GM20000 (cell line): ENCODE measurements at regions not wholly inside any gene's neighbourhood (a gene's known extent, or its start where the extent isn't known, plus 50 kb on each side); places are given as distances from the start of the nearest gene placed in this dataset.
"Not testable (repeated sequence)": the region's sequence is repeated elsewhere in the genome, so short reads cannot be mapped to it uniquely, and the experiment has no call there.

Experiments used
- DNase-seq: peaks from one replicate; pipeline ENCODE4 v3.0.0; 2012; ENCODE audit warnings: low spot score
- TF ChIP-seq, protein P1 (sequence below): IDR thresholded peaks from 2 replicates; pipeline ENCODE4 v1.5.1; 2012; ENCODE audit warnings: mild to moderate bottlenecking, control low read depth; ENCODE audit errors: extremely low read depth, missing control alignments

DNA sequence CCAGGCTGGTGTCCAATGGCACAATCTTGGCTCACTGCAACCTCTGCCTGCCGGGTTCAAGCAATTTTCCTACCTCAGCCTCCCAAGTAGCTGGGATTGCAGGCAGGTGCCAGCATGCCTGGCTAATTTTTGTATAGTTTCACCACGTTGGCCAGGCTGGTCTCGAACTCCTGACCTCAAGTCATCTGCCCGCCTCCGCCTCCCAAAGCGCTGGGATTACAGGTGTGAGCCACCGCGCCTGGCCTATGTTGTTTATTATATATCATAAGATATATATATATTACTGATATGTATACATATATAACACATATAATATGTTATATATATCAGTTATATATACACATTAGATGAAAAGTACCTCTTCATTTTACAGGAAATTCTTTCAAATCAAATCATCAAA is 914.7 kb downstream of the FOXD4L5 start:
- not testable (repeated sequence) for DNase-seq

DNA sequence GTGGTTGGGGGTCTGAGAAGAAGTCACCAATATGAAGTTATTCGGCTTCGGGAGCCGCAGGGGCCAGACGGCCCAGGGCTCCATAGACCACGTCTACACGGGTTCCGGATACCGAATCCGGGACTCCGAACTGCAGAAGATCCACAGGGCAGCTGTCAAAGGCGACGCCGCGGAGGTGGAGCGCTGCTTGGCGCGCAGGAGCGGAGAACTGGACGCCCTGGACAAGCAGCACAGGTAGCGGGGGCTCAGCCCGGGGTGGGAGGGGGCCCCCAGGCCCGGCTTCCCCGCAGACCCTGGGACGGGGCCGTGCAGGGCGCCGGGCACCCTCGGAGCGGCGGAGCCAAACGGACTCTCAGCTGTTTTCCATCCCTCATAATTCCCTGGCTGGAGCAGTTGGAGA is 915.4 kb downstream of the FOXD4L5 start:
- not testable (repeated sequence) for DNase-seq

DNA sequence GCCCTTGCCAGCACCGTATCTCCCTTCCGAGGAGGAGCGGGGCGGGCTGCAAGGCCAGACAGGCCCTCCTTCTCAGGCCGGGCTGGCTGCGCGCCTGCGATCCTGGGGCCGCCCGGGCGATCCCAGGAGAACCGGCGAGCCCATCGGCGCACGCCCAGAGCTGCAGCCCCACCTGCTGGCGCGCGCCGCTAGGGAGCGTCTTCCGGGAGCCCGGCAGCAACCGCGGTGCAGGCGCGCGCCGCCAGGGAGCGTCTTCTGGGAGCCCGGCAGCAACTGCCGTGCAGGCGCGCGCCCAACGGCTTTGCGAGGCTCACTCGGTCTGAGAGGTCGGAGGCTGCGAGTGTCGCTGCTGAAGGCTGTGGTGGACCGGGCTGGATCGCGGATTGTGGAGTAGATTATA is 915.9 kb downstream of the FOXD4L5 start:
- TF ChIP-seq, protein P1, sequence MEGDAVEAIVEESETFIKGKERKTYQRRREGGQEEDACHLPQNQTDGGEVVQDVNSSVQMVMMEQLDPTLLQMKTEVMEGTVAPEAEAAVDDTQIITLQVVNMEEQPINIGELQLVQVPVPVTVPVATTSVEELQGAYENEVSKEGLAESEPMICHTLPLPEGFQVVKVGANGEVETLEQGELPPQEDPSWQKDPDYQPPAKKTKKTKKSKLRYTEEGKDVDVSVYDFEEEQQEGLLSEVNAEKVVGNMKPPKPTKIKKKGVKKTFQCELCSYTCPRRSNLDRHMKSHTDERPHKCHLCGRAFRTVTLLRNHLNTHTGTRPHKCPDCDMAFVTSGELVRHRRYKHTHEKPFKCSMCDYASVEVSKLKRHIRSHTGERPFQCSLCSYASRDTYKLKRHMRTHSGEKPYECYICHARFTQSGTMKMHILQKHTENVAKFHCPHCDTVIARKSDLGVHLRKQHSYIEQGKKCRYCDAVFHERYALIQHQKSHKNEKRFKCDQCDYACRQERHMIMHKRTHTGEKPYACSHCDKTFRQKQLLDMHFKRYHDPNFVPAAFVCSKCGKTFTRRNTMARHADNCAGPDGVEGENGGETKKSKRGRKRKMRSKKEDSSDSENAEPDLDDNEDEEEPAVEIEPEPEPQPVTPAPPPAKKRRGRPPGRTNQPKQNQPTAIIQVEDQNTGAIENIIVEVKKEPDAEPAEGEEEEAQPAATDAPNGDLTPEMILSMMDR = peak; percentile 76
- DNase-seq = not testable (repeated sequence)

DNA sequence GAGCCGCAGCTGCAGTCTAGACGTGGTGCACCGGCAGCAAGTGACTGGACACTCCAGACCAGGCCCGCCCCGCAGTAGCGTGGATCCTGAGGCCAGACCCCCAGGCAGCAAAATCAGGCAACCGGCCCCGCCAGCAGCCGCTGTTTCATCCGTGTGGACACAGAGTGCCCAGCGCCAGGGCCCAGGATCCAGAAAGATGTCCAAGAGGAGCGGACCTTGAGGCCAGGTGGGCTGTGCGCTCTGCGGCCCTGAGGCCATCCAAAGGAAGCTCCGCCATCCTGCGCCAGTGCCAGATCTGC is 916.4 kb downstream of the FOXD4L5 start:
- DNase-seq = not testable (repeated sequence)

DNA sequence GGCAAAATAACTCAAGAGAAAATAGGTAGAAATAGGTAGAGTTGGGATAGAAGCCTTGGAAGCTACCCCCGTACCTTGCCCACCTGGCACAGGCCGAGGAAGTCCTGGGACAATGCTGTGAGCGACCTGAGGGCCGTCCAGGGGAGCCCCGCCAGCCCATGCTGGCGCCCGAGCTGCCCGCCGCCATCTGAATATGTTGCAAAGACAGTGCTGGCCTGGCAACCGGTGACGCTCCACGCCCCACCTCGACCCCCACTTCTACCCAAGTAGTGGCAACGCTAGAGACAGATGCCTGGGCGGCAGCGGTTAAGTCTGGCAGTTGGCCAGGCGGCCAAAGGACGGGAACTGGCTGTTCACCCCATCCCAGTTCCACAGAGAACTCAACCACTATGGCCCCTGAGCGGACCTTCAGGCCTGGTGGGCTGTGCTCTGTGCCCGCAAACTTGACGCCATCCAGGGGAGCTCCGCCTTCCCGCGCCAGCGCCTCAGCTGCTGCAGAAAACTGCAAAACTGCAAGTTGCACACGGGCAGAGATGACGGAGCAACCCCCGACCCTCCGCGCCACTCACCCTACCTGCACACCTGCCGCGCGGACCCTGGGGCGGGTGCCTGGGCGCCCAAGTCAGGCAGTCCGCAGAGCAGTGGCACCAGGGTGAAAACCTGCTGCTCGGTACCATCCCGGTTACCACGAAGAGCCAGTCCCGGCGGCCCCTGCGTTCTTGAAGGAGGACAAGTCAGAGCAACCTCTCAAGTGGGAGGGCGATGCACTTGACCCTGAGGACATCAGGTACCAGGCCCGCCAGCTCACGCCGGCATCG is 917.0 kb downstream of the FOXD4L5 start:
- DNase-seq = not testable (repeated sequence)
